ENCODE measurements at regions not wholly inside any gene's neighbourhood (a gene's known extent, or its start where the extent isn't known, plus 50 kb on each side); places are given as distances from the start of the nearest gene placed in this dataset.
"Not testable (repeated sequence)": the region's sequence is repeated elsewhere in the genome, so short reads cannot be mapped to it uniquely, and the experiment has no call there.

GRCh38 chr18:6572192-6572591 lies 157.3 kb upstream of the ARHGAP28 start:
- not testable (repeated sequence) for DNase-seq

- DNase-seq: no peak
Measured at GRCh38 chr18:6574631-6575030, 154.9 kb upstream of the ARHGAP28 start.

DNA sequence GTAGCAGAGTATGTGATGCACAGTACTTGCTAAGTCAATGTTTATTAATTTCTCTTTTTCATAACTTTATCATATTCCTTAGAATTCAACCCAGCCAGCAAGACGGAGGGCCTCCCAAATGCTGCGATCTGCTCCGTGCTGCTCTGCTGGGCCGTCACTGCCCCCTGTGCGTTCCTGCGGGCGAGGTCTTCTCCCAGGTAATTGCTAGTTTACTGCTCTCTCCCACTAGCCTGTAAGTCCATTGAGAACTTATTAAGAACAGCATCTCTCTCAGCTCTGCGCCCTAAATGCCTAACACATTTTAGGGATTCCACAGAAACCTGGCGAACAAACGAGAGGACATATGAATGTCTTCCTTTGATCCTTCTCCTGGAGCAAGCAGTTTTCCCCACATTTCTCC lies 153.6 kb upstream of the ARHGAP28 start:
- DNase-seq: no peak

DNA sequence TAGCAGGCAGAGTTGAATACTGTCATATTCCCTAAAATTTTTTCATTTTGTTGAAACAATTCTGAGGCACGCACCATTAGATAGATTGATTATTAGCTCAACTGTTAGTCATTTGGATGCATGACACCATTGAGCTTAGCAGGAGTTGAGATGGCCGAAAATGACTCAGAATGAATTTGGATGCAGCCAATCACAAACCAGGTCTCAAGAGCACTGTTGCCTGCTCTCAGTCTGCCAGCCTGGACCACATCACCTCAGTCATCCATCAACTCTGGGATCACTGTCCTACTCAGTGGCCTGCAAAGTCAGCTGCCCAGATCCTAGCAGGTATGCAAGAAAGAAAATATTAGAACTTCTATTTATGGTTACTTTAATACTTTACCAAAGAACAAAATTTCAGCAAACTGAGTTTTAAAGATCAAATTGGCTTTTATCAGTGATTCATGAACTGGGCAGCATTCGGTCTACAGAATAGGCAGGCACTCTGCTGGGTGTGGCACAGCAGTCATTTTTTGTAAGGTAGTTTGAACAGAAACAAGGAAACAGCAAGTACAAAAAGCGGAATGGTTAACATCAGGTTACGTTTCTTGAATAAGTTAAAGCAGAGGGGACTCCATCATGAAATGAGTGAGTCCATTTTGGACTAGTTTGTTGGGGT lies 152.7 kb upstream of the ARHGAP28 start:
- DNase-seq: no peak

DNA sequence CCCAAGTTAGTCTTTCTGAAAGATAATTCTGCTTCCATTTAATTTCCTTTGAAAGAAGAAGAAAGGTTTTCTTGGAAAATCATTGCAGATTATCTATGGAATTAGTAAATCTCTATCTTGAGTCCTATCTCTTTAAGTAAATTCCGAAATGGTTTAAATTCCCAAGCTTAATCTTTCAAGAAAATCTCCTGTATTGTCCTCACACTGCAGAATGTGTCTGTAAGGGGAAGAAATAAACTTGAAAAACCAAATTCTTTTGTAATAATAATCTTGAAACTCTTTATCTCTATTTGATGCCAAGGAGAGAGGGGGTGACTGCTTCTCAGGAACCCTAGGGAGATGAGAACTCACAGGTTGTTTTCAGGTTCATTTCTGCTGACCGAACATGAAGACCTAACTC lies 150.8 kb upstream of the ARHGAP28 start:
- no peak for DNase-seq

GRCh38 chr18:6579486-6579885 lies 150.0 kb upstream of the ARHGAP28 start:
- no peak for DNase-seq

GRCh38 chr18:6580401-6580800 lies 149.1 kb upstream of the ARHGAP28 start:
- no peak for DNase-seq

DNA sequence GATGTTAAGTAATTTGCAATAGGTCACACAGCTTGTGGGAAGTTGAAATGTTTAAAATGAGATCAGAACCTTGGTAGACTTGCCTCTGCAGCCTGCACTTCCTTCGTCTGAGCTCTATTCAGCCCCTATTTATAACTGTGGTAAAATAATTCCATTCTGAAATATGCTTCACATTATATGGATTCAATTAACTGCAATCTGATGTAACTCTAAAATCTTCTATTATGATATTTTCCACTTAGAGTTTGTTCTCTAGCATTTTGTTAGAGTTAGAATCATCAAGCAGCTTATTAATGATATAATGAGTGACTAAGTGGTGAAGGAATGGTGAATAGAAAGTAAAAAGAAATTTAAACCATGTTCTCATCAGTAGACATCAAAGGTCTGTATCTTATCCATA lies 139.6 kb upstream of the ARHGAP28 start:
- no peak for DNase-seq

DNA sequence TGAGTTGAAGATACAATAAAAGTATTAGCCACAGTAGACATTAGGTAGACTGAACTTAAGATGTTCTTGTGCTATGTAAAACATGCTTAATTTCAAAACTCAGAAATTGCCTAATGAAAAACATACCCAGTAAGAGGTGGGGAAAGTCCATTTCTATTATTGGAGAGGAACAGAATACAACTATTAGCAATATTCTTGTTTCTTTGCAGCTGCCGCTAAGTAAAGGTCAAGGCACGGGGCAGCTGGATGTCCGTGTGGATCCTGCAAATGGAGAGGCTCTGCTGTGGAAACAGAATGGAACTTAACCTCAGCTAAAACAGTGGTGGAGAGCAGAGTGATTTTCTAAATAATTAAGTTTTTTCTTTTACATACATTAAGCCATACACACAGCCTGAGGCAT lies 139.2 kb upstream of the ARHGAP28 start:
- no peak for DNase-seq

DNA sequence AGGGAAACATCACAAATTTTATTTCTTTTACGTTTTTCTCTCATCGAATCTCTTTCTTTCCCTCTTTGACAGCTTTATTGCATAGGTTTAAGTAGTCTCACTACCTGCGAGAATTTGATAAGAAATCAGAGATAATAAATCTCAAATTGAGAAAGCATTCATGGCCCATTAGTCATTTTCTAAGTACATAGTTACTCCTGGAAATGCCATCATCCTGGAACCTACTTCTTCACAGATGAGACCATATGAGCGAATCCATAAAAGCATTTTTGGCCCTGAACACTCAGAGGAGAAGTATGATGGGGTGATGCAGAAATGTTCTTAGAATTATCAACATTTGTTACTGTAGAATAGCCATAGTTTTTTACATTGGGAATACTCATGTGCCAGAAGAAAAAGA lies 138.0 kb upstream of the ARHGAP28 start:
- no peak for DNase-seq

DNA sequence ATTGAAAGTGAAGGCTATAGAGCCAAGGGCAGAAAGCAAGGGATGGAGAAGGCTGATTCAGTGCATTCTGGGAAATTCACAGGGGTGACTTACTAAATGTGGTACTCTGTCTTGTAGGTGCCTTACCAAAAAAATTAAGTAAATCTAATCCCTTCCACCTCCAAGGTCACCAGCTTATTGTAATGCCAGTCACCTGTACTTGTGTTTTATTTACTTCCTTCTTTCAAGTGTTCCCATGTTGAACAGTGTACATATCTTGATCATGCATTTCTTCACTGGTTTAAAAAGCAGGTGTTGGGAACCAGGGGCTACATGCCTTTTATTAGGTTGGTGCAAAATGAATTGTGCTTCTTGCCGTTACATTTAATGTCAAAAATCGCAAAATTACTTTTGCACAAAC lies 137.0 kb upstream of the ARHGAP28 start:
- no peak for DNase-seq

- no peak for DNase-seq
Measured at GRCh38 chr18:6593142-6593885, 136.2 kb upstream of the ARHGAP28 start.

DNA sequence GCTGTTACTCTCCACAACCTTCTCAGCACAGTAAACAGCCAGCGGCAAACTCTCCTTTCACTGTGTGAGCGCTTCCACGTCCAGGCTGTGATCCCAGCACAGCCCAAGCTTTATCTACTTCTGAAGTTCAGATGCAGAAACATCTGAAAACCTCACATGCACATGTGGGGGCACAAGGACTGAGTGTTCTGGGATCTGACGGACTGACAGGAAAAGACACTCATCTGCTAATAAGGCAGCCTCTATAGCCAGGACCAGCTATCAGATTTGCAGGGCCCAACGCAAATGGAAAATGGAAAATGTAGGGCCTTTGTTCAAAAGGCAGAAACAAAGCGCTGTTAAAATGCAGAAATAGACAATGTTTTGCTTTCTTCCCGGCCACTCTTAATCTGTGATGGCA lies 133.8 kb upstream of the ARHGAP28 start:
- DNase-seq: no peak

GRCh38 chr18:6598657-6599056 lies 130.9 kb upstream of the ARHGAP28 start:
- no peak for DNase-seq

GRCh38 chr18:6600667-6601167 lies 128.8 kb upstream of the ARHGAP28 start:
- no peak for DNase-seq

DNA sequence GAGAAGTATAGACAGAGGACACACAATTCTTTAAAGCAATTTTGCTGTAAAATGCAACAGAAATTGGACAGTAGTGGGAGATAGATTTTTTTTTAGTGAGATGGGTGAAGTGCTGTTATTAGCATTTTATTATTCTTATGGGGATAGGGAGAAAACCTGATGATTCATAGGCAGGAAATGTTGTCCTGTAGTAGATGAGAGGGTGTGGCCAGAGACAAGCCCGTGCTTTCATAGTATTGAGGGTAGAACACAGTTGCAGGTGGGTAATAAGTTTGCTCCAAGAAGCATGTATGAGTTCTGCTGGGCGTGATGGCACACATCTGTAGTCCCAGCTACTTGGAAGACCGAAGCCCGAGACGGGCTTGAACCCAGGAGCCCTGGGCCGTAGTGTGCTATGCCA lies 128.3 kb upstream of the ARHGAP28 start:
- no peak for DNase-seq

DNA sequence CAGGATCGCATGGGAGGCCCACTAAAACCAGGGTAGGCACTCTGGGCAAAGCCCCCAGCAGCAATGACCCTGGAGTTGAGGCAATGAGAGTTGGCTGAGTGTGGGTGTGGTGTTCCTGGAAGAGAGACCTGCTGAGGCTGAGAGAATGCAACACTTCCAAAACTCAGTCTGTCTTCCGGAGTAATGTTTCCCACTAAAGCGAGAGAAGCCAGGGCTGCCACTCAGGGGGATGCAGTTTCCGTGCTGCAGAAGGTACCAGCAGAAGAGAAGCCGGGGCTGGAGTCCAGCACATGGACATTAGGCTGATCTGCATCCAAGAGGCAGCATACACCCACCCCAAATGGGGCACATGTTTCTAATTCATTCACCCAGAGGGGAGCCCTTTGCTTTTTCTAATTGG lies 127.2 kb upstream of the ARHGAP28 start:
- no peak for DNase-seq

GRCh38 chr18:6604573-6604941 lies 125.0 kb upstream of the ARHGAP28 start:
- DNase-seq: no peak

GRCh38 chr18:6605115-6605869 lies 124.2 kb upstream of the ARHGAP28 start:
- DNase-seq: no peak

- no peak for DNase-seq
Measured at GRCh38 chr18:6606411-6607085, 123.0 kb upstream of the ARHGAP28 start.

DNA sequence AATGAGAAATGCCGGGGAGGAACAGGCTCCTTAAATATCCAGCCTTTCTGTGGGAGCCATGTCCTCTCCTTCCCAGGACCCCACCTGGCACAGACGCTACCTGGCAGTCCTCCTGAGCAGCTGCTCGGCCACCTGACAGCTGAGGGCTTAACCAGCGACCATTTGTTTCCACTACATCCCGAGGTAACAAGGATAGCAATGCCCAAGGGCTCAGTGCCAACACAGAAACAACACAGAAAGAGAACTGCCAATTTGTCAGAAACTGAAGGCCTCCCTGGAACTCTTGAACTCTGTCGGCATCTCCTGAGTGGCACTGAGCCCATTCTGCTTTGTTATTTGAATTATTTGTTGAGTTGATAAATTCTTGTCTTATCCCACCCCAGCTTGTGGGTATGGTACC lies 122.2 kb upstream of the ARHGAP28 start:
- no peak for DNase-seq

- no peak for DNase-seq
Measured at GRCh38 chr18:6609666-6610264, 119.8 kb upstream of the ARHGAP28 start.

GRCh38 chr18:6610466-6610865 lies 119.0 kb upstream of the ARHGAP28 start:
- no peak for DNase-seq

Data from NCI-H1694 (cell line).